ENCODE measurements at regions not wholly inside any gene's neighbourhood (a gene's known extent, or its start where the extent isn't known, plus 50 kb on each side); places are given as distances from the start of the nearest gene placed in this dataset.

GRCh38 chr21:17032141-17032655, 480.6 kb upstream of the CXADR start:
- TF ChIP-seq POLR2AphosphoS5 (IDR thresholded peaks at IDR 0.05; ENCODE audit: low read depth, low read length): no peak
- TF ChIP-seq POLR2A (IDR thresholded peaks at IDR 0.05; ENCODE audit: low read depth, low read length): no peak
- no peak for TF ChIP-seq TAF1 (IDR thresholded peaks at IDR 0.05; ENCODE audit: borderline replicate concordance, low read depth, low read length)

All from GM12892 (cell line).